ENCODE measurements at regions not wholly inside any gene's neighbourhood (a gene's known extent, or its start where the extent isn't known, plus 50 kb on each side); places are given as distances from the start of the nearest gene placed in this dataset.

- TF ChIP-seq CTCF (IDR thresholded peaks at IDR 0.05; ENCODE audit: low read length) (no peak), EZH2phosphoT487 (IDR thresholded peaks at IDR 0.05; ENCODE audit: low read length) (no peak)
These were observed 264.2 kb upstream of the ROPN1 start for GRCh38 chr3:124256156-124256555.
